Activated T-cell treated with anti-CD3 and anti-CD28 coated beads for 1 hour (primary cell): ENCODE measurements at regions not wholly inside any gene's neighbourhood (a gene's known extent, or its start where the extent isn't known, plus 50 kb on each side); places are given as distances from the start of the nearest gene placed in this dataset.
"Not testable (repeated sequence)": the region's sequence is repeated elsewhere in the genome, so short reads cannot be mapped to it uniquely, and the experiment has no call there.

Experiments
- DNase-seq: peaks from one replicate; pipeline ENCODE4 v3.0.0-alpha.2; 2020; ENCODE audit warnings: low read depth

DNA sequence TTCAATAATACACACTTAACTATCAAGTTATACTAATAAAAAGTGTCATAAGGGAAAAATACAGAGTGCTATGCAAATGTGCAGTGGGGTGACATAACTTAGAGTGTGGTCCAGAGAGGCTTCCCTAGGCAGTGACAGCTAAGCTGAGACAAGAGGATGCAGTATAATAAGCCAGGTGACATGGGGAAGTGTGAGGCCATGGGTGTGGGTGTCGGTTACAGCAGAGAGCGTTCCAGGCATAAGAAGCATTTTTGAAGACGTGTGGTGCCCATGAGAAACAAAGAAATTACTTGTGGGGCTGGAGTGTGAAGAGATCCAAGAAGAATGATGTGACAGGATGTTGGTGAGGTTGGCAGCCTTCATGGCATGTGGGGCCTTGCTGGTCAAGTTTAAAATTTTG is 78.1 kb upstream of the PICALM start:
- DNase-seq: no peak

DNA sequence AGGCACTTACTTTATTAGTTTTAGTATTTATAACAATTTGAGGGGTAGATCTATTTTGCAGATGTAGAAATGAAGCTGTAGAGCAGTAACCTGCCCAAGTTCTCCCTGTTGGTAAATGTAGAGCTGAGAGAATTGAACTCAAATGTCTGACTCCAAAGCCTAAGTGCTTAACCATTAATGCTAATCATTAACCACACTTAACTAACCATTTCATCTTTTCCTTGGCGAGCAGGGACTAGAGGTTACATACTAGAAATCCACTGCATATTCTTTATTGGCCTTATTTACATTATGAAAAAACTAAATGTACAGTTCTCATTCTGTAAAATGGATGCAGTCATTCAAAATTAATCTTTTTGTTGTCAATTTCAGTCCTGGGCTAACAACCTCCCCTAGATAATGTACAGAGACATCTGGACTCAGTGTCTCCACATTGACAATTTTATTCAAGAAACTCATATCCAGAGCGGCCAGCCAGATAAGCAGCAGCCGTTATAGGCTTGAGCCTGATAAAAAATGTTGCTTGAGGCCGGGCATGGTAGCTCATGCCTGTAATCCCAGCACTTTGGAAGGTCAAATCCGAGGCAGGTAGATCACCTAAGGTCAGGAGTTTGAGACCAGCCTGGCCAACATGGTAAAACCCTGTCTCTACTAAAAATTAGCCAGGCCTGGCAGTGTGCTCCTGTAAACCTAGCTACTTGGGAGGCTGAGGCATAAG is 76.7 kb upstream of the PICALM start:
- no peak for DNase-seq

DNA sequence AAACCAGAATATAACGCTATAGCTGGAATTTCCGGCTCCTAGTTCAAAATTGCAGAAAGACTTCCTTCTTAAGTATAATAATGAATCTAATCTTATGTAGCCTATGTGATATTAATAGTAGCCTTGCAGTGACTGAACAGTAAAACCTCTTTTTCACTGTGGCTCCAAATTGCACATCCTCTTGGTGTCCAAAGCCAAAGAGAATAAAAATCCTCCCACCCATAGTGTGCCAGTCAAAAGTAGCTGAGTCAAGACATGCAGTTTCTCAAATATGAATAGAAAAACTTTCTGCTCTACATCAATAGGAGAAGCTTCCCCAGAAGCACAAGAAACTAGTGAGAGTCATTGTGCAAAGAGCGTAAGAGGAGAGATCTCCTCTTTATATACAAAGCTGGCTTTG is 76.0 kb upstream of the PICALM start:
- DNase-seq: no peak

DNA sequence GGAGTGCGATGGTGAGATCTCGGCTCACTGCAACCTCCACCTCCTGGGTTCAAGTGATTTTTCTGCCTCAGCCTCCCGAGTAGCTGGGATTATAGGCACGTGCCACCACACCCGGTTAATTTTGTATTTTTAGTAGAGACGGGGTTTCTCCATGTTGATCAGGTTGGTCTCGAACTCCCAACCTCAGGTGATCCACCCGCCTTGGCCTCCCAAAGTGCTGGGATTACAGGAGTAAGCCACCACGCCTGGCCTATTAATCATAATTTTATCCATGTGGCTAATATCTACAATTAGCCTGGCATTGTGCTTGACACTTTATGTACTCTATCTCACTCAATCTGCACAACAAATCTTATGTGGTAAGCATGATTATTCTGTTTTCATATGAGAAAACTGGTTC is 75.2 kb upstream of the PICALM start:
- not testable (repeated sequence) for DNase-seq

DNA sequence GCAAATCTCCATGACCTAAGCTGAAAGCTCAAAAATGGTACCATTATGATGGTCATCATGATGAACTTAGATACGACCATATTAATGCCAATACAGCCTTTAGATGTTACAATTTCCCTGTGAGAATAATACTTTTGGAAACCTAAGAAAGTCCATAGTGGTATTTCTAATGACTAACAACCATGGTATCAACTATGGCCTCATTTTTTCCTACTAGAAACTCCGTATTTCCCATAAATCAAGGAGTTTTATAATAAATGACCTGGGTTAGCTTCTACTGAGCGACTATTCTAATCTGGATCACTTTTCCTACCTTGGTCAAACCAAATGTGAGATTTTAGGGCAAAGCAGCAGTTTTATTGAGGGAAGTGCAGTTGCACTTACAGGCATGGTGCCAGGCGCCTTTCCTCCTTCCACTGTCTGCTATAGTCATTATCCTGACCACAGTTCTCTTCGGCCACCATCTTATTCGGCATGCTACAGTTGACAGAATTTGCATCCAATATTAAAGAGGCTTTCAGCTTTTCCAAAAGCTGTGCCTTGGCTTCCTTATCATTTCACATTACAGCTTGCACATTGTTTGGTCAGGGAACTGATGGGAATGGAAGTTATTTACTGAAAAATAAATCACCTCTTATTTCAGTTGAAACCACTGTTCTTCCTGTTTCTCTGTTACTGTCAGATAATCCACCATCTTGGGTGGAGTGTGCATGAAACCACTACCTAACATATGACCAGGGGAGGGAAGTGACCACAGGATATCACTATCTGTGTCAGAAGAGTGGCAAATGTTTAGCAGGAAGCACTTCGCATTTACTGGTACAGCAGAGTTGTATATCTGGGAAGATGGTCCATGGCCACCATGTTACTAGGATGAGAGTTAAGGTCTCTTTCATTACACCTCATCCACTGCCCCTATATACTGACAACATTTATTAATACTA is 74.5 kb upstream of the PICALM start:
- no peak for DNase-seq

DNA sequence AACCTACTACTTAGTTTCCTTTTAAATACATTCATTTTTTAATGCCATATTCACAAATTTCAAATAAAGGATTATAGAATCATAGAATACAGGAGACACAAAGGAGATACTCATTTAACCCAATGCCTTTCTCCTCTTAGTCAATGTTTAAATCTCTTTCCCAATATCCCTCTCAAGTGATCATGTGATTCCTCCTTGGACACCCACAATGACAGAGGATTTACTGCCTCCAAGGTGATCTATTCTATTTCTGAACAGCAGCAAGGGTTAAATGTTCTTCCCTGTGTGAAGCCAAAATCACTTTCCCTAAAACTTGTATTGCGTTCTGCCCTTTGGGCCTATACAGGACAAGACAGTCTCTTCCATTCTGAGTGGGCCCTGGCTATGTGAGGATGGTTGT is 73.3 kb upstream of the PICALM start:
- DNase-seq: no peak

DNA sequence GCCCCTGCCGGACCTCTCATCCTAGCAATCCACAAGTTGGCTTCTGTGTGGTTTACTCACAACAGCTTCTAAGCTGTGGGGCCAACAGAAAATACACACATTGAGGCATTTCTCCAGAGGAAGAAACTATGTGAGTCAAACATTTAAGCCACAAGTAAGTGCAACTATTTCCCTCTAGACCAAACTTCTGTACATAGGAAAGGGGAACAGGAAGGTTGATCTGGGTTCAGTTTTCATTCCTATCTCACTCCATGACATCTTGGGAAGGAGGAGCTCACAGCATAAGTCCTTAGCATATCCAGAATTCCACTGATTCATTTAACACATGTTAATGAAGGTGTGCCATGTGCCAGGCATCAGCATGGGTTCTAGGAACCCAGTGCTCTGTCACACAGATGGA is 72.8 kb upstream of the PICALM start:
- no peak for DNase-seq

DNA sequence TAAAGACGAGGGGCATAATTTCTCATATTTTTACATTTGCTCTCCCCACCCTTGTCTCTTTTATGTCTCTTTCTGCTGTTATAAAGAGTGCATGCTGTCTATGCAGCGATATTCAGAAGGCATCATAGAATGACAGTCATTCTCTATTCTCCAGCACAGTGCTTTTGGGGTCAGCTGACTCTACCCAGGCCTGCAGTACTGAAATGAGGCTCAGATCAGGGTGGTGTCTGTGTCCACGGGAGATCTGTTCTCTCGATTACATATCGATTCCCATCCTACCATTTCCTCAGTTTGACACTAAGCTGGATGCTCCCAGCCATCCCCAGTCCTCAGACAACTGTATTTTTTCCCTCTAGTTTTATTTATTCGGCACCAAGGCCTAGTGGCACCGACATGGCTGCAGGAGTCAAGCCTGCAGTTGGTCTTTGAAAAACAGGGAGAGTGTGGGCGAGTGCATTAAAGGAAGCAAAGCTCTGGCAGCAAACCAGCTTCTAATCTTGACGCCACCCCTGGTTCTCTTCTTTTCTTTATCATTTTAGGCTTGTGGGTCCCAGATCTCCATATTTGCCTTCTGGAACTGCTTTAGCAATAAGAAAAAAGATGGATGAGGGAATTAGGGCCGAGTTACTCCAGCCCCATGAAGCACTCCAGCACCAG is 71.6 kb upstream of the PICALM start:
- DNase-seq: no peak

DNA sequence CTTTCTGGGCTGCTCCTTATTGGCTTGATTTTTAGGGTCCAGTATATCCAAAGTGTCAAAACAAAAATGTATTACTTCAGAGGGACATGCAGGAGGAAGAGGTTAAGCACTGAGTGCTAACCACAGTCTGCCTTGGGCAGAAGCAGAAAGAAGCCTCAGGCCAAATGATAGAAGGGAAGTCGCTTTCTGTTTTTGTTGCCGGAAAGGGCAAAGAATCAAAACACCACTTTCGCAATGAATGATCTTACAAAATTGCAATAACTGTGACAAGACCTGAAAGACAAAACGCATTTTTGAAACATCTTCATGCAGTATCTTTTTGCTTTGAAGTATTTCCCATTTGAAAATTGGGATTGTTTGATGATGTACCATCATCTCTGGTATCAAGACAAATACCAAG is 70.1 kb upstream of the PICALM start:
- no peak for DNase-seq

DNA sequence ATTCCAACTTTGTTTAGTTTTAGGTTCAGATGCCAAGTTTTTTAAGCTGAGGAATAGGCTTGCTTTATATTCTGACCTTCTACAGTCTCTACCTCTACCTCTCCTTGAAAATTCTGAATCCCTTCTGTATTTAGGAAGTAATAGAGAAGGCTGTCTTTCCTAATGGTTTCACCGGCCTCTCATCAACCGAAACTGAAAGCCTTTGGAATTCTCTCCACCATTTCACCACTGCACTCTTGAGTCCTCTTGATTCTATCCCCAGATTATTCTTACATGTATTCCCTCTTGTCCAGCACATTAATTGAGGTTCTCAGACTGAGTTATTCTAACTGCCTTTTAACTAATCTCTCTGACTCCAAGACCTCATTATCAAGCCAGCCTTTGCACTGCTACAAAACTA is 67.7 kb upstream of the PICALM start:
- no peak for DNase-seq

DNA sequence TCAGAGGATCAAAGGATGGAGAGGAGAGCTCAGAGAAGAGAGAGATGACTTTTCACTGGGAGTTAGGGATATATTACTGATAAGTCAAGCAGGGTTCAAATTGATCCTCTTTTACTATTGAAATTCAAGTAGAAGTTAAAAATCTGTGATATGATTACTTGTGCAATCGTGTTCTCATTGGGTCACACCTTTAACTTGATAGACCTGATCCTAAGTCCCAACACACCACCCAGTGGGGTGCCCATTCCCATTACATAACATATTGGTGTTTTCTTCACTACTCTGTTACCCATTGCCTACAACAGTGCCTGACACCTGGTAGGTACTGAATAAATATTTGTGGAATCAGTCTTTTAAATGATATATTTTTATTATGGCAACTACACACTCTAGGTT is 66.4 kb upstream of the PICALM start:
- no peak for DNase-seq

DNA sequence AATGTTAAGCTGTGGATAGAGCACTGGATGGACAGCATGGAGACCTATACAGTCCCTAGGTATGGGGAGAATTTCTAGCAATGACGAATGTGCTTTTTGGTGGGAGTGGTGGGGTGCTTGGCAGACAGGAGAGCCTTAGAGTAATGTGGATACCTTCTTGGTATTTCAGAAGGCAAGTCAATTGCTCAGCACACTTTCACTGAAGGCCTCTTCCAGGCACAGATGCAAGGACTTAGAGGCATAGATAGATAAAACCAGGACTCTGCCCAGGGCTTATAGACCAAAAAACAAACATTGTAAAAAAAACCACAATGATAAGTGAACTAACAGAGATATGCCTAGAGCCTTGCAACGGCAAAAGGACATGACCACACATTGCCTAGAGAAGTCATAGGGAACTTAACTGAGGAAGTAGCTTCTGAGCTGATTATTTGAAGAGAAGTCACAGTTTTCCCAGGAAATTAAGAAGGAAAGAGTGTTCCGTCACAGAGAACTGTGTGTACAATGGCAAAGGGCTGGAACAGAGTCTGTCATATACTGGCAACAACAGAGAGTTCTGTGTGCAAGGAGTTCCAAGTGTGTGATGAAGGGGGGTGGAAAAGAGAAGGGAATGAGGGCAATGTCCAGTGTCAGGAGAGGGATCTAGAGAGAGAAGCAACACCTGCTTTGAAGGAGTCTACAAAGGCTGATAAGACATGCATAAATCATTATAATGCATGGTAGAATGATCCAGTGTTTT is 65.9 kb upstream of the PICALM start:
- DNase-seq: no peak

DNA sequence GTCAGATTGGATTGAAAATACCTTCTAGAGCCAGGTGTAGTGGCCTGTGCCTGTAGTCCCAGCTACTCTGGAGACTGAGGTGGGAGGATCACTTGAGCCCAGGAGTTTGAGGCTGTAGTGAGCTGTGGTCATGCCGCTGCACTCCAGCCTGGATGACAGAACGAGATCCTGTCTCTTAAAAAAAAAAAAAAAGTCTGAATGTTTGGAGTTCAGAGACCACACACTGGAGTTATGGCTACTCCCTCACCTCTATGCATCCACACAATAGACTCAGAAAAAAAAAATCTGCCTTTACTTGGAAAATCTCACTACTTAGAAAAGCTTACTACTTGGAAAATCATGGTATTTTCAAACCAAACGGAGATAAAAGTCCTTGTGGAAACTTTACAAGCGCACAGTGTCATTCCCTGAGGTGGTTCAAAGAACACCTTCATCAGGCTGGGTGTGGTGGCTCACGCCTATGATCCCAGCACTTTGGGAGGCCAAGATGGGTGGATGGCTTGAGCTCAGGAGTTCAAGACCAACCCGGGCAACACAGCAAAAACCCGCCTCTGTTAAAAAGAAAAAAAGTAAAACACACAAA is 63.9 kb upstream of the PICALM start:
- DNase-seq: no peak

DNA sequence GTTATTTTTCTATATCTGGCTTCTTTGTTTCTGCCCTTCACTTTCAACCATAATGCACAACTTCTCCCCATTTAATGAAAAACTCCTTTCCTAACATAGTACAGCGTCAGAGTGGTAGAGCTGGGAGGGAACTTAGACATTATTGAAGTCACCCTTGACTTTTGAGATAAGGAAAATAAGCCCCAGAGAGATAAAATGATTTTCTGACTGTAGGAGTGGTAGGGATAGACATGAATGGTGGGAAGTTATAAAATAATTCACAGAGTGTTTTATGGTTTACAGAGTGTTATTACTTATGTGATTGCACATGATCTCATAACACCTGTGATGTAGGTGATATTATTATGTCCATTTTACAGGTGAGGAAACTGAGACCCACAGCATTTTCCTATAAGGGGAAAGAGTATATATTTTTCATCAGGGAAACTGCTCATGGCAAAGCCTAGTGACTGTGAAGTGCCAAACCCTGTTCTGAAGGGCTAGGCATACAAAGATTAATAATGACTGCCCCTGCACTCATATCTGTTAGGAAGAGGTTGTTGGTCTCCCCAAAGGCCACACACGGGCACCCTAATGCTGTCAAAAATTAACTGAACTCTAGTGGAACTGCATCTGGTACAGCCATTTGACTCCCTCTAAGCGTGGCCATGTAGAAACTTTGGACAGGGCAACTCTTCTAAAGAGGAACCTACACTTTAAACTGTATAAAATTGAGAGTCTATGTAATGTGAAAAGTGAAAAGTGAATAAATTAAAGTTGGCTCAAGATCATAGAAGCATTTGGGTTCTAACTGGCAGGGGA is 61.1 kb upstream of the PICALM start:
- no peak for DNase-seq

DNA sequence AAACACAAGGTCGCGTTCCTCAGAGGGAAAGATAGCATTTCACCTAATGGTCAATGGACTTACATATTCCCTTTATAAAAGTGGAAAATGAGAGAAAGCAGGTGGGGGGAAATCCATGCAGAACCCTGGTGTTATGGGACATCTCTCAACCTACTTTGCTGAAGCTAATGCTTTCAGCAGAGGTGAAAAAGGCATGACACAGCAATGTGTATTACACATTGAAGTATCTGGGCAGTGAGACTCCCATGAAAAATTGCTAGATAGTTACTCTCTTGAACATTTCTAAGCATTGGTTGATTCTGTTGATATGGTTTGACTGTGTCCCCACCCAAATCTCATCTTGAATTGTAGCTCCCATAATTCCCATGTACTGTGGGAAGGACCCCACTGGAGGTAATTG is 60.0 kb upstream of the PICALM start:
- no peak for DNase-seq

DNA sequence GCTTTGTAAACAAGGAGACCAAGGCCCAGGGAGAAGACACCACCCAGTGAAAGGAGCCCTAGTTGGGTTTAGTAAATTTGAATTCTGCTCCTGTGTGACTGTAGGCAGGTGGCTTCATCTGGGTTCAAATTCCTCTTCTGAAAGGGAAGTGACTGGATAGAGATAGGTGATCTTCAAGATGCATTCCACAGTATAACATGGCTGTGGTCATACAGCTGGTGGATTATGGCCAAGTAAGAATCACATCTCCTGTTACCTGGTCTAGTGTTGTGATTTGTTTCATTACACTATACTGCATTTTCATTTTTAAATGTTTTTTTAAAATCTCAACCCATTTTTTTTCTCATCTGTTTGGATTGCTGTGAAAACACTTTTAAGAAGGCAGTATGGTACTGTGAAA is 58.0 kb upstream of the PICALM start:
- DNase-seq: no peak

DNA sequence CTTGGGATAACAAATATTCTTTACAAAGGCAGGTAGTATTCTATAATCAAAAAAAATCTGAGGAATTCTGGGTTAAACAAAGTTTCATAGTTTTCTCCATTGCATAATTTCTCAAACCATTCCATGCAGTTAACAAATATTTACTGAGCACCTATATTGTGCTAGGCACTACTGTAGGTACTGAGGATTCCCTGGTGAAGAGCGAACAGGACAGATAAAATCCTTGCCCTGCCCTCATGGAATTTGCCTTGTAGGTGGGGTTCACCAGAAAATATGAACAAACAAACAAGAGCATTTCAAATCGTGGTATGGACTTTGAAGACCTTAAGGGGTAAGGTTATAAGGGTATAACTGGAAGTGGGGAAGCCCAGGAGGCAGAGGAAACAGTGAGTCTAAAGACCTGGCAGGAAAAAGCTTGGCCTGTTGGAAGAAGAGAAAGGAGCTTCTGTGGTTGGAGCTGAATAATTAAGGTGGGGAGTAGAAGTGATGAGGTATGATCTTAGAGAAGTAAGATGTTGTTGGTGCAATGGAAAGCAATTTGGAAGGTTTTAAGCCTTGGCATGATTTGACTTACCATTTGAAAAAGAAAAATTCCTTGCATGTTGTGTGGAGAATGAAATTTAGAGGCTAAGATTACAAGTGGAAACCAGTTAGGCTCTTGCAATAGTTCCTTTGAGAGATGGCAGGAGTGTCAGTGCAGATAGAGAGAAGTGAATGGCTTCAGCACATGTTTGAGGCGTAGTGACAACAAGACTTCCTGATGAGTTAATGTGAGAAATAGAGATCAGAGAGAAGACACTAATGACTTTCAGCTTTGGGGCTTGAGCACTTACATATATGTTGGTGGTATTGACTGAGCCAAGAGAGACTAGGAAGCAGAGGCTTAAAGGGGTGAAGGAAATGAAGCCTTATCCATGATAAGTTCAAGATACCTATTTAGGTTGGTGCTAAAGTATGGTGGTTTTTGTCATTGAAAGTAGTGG is 55.7 kb upstream of the PICALM start:
- no peak for DNase-seq

DNA sequence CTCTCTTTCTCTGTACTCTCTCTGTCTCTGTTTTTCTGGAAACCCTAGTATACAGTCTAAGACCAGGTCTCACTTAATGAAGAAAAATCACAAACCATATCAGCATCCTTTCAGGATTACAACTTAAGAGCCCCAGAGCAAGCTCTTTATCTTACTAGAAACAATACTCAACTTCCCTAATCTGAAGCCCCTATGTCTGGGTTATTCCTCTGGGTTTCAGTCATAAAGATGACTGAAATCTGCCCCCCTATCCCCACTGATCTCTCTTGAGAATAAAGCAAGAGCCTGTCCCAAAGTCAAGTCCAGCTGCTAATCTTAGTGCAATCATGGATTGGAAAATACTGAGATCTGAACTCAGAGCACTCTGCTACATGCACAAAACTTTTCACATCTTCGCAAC is 53.9 kb upstream of the PICALM start:
- DNase-seq: no peak

DNA sequence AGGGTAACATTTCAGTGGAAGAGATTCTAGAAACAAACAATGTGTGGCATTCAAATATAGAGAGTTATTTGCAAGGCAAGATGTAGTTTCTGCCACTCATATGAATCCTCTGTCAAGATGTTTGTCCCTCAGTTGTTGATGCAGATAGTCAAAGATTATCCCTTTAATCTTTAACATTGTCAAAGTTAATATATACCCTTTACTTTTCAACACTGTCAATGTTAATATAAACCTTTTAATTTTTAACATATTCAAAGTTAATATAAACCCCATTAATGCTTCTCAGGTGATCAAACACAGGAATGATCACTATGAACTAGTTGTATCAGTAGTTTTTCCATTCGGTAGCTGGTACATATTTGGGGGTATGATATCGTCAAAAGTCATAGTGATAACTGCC is 51.9 kb upstream of the PICALM start:
- DNase-seq: no peak

DNA sequence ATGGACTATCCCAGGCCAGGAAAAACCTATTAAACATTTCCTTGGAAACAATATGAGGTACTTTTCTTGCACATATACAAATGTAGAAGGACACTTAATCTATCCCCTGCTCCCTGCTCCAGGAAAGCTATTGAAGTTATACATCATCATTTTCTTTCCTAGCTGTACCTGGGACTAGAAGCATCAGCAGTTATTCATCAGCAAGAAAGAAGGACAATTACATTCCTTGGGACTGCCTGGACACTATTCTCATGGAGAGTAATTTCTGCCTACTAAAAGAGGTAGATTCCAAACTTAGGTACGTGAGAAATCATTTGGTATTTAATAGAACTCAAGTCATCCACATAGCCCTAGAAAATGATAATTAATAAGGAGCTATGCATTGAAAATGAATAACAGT is 51.0 kb upstream of the PICALM start:
- DNase-seq: no peak
